ENCODE measurements at regions not wholly inside any gene's neighbourhood (a gene's known extent, or its start where the extent isn't known, plus 50 kb on each side); places are given as distances from the start of the nearest gene placed in this dataset.

- no peak overlapping the region for H3K4me3 ChIP-seq (ENCODE audit: low read depth, low read length)
- TF ChIP-seq, protein P1, sequence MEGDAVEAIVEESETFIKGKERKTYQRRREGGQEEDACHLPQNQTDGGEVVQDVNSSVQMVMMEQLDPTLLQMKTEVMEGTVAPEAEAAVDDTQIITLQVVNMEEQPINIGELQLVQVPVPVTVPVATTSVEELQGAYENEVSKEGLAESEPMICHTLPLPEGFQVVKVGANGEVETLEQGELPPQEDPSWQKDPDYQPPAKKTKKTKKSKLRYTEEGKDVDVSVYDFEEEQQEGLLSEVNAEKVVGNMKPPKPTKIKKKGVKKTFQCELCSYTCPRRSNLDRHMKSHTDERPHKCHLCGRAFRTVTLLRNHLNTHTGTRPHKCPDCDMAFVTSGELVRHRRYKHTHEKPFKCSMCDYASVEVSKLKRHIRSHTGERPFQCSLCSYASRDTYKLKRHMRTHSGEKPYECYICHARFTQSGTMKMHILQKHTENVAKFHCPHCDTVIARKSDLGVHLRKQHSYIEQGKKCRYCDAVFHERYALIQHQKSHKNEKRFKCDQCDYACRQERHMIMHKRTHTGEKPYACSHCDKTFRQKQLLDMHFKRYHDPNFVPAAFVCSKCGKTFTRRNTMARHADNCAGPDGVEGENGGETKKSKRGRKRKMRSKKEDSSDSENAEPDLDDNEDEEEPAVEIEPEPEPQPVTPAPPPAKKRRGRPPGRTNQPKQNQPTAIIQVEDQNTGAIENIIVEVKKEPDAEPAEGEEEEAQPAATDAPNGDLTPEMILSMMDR (IDR thresholded peaks at IDR 0.05; ENCODE audit: low read depth, low read length), result no peak
These were observed 1008.2 kb upstream of the CDH9 start for GRCh38 chr5:28046596-28046995.

GRCh38 chr5:28027851-28028250, 989.5 kb upstream of the CDH9 start:
- no peak overlapping the region for H3K4me3 ChIP-seq (ENCODE audit: low read depth, low read length)
- TF ChIP-seq, protein P1 (IDR thresholded peaks at IDR 0.05; ENCODE audit: low read depth, low read length), result no peak

GRCh38 chr5:28017178-28017577, 978.8 kb upstream of the CDH9 start:
- H3K4me3 ChIP-seq (ENCODE audit: low read depth, low read length), result no peak overlapping the region
- TF ChIP-seq, protein P1 (IDR thresholded peaks at IDR 0.05; ENCODE audit: low read depth, low read length), result no peak

DNA sequence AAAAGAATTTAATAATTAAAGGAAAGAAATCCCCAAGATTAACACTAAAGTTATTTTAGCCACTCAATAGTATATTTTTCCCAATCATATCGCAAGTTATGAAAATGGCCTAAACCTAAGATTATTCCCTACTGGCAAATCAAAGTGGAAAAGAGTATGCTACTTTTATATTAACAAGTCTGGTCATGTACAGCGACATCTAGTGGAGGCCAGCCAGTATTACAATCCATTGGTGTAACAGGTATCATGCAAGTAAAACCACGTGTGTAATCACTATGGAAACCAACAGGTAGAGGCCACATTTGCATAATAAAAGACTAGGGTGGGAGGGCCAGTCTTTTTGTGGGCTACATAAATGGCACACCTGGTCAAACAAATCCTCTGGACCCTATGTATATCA, 976.4 kb upstream of the CDH9 start:
- no peak overlapping the region for H3K4me3 ChIP-seq (ENCODE audit: low read depth, low read length)
- TF ChIP-seq, protein P1 (IDR thresholded peaks at IDR 0.05; ENCODE audit: low read depth, low read length), result 0 out of 2 replicates have a peak, but pooled peaks have one; percentile 7

DNA sequence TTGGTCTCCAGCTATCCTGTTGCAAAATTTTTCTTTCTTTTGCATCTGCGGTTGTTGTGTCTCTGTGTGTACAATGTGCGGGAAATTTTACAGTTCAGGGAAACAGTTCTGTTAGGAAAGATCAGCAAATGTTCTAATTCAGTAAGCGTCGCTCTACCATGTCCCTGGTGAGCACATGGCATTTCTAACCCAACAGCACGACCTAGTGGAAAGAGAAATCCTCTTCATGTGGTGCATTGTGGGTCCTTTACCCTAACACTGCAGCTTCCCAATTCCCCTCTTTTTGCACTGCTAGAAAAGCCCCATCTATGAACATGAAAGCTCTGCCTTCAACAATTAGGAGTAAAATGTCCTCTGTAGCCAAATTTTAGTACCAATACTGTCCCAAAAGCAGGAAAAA, 974.2 kb upstream of the CDH9 start:
- TF ChIP-seq, protein P1 (IDR thresholded peaks at IDR 0.05; ENCODE audit: low read depth, low read length), result no peak
- no peak overlapping the region for H3K4me3 ChIP-seq (ENCODE audit: low read depth, low read length)

DNA sequence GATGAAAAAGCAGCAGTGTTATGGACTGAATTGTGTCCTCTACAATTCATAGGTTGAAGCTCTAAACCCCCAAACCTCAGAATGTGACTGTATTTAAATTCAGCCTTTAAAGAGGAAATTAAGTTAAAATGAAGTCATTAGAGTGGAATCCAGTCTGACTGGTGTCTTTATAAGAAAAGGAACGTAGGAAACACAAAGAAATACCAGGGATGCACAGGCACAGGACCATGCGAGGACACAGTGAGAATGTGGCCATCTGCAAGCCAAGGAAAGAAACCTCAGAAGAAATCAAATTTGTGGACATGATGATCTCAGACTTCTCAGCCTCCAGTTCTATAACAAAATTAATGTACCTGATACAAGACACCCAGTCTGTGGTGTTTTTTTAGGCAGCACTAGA, 971.2 kb upstream of the CDH9 start:
- no peak overlapping the region for H3K4me3 ChIP-seq (ENCODE audit: low read depth, low read length)
- TF ChIP-seq, protein P1 (IDR thresholded peaks at IDR 0.05; ENCODE audit: low read depth, low read length), result no peak

GRCh38 chr5:27996665-27997064, 958.3 kb upstream of the CDH9 start:
- TF ChIP-seq, protein P1 (IDR thresholded peaks at IDR 0.05; ENCODE audit: low read depth, low read length), result no peak
- H3K4me3 ChIP-seq (ENCODE audit: low read depth, low read length), result no peak overlapping the region

Measured in WI38 (cell line).